Stimulated activated CD4-positive, alpha-beta T cell treated with anti-CD3 and anti-CD28 coated beads, Interleukin-1b, Interleukin-23, amount 100 ng/mL, for 24 hours (primary cell): ENCODE measurements at regions not wholly inside any gene's neighbourhood (a gene's known extent, or its start where the extent isn't known, plus 50 kb on each side); places are given as distances from the start of the nearest gene placed in this dataset.
"Not testable (repeated sequence)": the region's sequence is repeated elsewhere in the genome, so short reads cannot be mapped to it uniquely, and the experiment has no call there.

Experiments
- DNase-seq, 4 experiments: peaks; one replicate each; pipeline ENCODE4 v3.0.0-alpha.2; 2020; ENCODE audit warnings: low read depth in 4 of 4, low spot score in 1 of 4

- no peak for DNase-seq
Observed at GRCh38 chr9:71632776-71633175, 135.5 kb downstream of the CEMIP2 start.

GRCh38 chr9:71630377-71630995, 137.8 kb downstream of the CEMIP2 start:
- no peak for DNase-seq

GRCh38 chr9:71629578-71630215, 138.6 kb downstream of the CEMIP2 start:
- no peak for DNase-seq

- no peak for DNase-seq
Observed at GRCh38 chr9:71628247-71628646, 140.1 kb downstream of the CEMIP2 start.

GRCh38 chr9:71627537-71627936, 140.8 kb downstream of the CEMIP2 start:
- no peak for DNase-seq

GRCh38 chr9:71626395-71626794, 141.9 kb downstream of the CEMIP2 start:
- no peak for DNase-seq

GRCh38 chr9:71624728-71625127, 143.6 kb downstream of the CEMIP2 start:
- DNase-seq = no peak

- no peak for DNase-seq
Observed at GRCh38 chr9:71620746-71621145, 147.6 kb downstream of the CEMIP2 start.

GRCh38 chr9:71620331-71620730, 148.0 kb downstream of the CEMIP2 start:
- no peak for DNase-seq

- DNase-seq = no peak
Observed at GRCh38 chr9:71619926-71620325, 148.4 kb downstream of the CEMIP2 start.

- no peak for DNase-seq
Observed at GRCh38 chr9:71614409-71615010, 153.8 kb downstream of the CEMIP2 start.

GRCh38 chr9:71612889-71613288, 155.4 kb downstream of the CEMIP2 start:
- DNase-seq = no peak

GRCh38 chr9:71609448-71609830, 158.9 kb downstream of the CEMIP2 start:
- no peak for DNase-seq

GRCh38 chr9:71608825-71609447, 159.4 kb downstream of the CEMIP2 start:
- no peak for DNase-seq

GRCh38 chr9:71608021-71608420, 160.3 kb downstream of the CEMIP2 start:
- DNase-seq = no peak

- no peak for DNase-seq
Observed at GRCh38 chr9:71607461-71607881, 160.8 kb downstream of the CEMIP2 start.

- peak; percentile 61 to 69 (median 68) for DNase-seq
Observed at GRCh38 chr9:71604197-71605063, 163.9 kb downstream of the CEMIP2 start.

- DNase-seq = no peak
Observed at GRCh38 chr9:71602652-71603051, 165.7 kb downstream of the CEMIP2 start.

GRCh38 chr9:71595762-71596161, 172.6 kb downstream of the CEMIP2 start:
- not testable (repeated sequence) for DNase-seq

GRCh38 chr9:71594541-71594940, 173.8 kb downstream of the CEMIP2 start:
- no peak for DNase-seq

- no peak for DNase-seq
Observed at GRCh38 chr9:71592400-71592799, 175.9 kb downstream of the CEMIP2 start.
